ENCODE measurements at regions not wholly inside any gene's neighbourhood (a gene's known extent, or its start where the extent isn't known, plus 50 kb on each side); places are given as distances from the start of the nearest gene placed in this dataset.
A peak's percentile ranks its signal among the peaks of the same experiment; 100 is the strongest.
"Not testable (repeated sequence)": the region's sequence is repeated elsewhere in the genome, so short reads cannot be mapped to it uniquely, and the experiment has no call there.

GRCh38 chr16:16960785-16961184 is 510.0 kb downstream of the XYLT1 start:
- DNase-seq, result no peak

GRCh38 chr16:16966439-16966838 is 504.3 kb downstream of the XYLT1 start:
- no peak for DNase-seq

DNA sequence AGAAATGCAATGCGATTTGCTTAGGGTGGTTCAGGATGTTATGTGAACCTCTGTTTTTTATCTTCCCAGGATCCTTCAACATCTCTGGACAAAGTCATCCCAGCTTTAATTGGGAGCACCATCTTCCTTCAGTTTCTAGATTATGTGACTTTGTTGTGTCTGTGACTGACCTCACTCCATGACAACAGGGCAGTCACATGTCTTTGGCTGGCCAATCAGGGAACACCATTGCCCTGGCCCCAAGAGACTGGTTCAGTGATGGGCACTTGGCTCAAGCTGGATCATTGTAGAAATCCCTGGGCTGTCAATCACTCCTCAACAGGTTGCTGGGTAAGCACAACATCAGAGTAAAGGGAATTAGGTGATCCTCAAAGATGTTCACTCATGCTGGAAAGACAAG is 499.7 kb downstream of the XYLT1 start:
- no peak for DNase-seq

DNA sequence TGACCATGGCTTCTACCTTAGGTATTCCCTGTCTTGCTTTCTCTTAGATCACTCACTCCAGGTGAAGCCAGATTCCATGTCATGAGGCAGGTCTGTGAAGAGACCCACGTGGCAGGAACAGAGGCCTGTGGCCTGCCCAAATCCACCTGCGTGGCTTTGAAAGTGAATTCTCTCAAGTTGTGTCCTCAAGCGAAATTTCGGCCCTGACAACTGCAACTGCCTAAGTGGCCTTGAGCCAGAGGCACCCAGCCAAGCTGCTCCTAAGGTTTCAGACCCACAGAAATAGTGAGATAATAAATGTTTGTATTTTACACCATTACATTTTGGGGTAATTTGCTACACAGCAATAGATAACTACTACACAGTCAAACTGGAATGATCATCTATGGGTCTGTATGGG is 497.9 kb downstream of the XYLT1 start:
- no peak for DNase-seq

- DNase-seq, result no peak
These were observed 496.8 kb downstream of the XYLT1 start for GRCh38 chr16:16973707-16974591.

GRCh38 chr16:16982614-16983013 is 488.1 kb downstream of the XYLT1 start:
- DNase-seq, result peak; percentile 31

- DNase-seq, result no peak
These were observed 487.2 kb downstream of the XYLT1 start for GRCh38 chr16:16983582-16983981.

- DNase-seq, result not testable (repeated sequence)
These were observed 486.7 kb downstream of the XYLT1 start for GRCh38 chr16:16984091-16984490.

DNA sequence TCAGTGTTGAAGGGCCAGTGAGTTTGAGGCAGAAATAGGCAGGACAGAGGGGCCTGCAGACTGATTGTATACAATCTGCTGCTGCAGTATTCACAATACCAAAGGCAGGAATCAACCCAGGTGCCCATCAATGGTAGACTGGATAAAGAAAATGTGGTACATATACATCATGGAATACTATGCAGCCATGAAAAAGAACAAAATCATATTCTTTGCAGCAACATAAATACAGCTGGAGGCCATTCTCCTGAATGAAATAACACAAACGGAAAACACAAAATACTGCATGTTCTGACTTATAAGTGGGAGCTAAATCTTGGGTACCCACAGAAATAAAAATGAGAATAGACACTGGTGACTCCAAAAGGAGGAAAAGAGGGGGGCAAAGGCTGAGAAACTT is 485.1 kb downstream of the XYLT1 start:
- no peak for DNase-seq

- no peak for DNase-seq
These were observed 481.8 kb downstream of the XYLT1 start for GRCh38 chr16:16988963-16989362.

GRCh38 chr16:16989368-16989767 is 481.4 kb downstream of the XYLT1 start:
- no peak for DNase-seq

DNA sequence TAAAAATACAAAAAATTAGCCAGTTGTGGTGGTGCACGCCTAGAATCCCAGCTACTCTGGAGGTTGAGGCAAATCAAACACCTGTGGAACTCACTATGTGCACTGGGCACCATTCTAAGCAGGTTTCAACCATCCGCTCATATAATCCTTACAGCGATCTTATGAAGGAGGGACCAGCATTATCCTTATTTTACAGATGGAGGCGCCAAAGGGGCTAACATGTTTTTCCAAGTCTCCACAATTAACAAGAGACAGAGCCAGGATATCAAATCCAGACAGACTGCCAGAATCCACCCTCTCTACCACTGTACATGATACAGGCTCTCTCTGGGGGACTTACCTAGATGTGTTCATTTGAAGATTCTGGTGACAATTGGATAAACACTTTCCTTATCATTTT is 479.0 kb downstream of the XYLT1 start:
- no peak for DNase-seq

- DNase-seq, result no peak
These were observed 477.6 kb downstream of the XYLT1 start for GRCh38 chr16:16992975-16993765.

DNA sequence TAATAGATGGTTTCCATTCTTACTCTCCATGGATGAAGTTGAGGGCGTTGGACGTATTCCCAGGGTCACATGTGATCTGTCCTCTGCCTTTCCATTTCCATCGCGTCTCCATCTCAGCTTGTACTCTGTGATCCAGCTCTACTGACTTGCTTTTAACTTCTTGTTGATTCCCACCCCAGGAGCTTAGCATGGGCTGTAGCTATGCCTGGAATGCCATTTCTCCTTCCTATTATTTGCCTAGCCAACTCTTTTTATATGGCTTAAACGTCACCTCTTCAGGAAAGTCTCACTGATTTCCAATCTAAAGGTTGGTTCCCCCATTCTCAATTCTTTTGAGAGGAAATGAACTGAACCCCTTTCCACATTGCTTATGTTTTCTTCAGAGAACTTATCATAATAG is 475.9 kb downstream of the XYLT1 start:
- no peak for DNase-seq

- DNase-seq, result no peak
These were observed 473.9 kb downstream of the XYLT1 start for GRCh38 chr16:16996827-16997226.

- no peak for DNase-seq
These were observed 473.4 kb downstream of the XYLT1 start for GRCh38 chr16:16997349-16997748.

- no peak for DNase-seq
These were observed 469.3 kb downstream of the XYLT1 start for GRCh38 chr16:17001471-17001870.

DNA sequence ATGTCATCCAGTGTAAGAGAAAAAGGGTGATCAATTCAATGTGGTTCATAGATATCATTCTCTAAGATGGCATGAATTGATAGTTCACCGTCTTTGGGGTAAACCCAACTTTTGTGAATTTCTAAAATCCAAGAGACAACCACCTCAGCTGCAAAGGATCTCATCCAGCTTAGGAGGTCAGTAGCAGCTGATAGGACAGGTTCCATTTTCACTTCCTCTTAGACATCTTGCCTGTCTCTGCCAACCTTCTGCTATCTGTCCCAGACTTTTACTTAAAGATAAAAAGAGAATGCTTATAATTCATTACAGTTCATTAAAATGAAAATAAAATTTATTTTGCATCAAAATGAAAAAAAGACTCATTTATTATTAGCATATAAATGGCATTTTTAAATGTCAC is 468.2 kb downstream of the XYLT1 start:
- no peak for DNase-seq

GRCh38 chr16:17005963-17006362 is 464.8 kb downstream of the XYLT1 start:
- DNase-seq, result not testable (repeated sequence)

- DNase-seq, result no peak
These were observed 459.0 kb downstream of the XYLT1 start for GRCh38 chr16:17011712-17012111.

DNA sequence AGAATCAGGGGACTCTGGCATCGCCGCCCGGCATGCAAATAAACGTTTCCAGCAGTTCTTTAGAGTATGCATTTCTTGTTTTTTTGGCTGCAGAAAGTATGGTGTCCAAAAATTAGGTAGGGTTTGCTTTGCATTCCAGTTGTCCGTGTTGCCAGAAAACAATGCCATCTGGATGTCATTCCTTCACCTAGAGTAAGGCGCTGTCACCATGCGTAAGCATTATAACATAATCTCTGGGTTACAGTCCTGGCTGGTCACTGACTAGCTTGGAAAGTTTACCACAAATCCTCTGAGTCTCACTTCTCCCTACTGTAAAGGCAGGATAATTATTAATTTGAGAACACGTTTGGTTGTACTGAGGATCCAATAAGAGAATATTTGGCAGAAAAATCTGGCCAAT is 457.7 kb downstream of the XYLT1 start:
- no peak for DNase-seq

DNA sequence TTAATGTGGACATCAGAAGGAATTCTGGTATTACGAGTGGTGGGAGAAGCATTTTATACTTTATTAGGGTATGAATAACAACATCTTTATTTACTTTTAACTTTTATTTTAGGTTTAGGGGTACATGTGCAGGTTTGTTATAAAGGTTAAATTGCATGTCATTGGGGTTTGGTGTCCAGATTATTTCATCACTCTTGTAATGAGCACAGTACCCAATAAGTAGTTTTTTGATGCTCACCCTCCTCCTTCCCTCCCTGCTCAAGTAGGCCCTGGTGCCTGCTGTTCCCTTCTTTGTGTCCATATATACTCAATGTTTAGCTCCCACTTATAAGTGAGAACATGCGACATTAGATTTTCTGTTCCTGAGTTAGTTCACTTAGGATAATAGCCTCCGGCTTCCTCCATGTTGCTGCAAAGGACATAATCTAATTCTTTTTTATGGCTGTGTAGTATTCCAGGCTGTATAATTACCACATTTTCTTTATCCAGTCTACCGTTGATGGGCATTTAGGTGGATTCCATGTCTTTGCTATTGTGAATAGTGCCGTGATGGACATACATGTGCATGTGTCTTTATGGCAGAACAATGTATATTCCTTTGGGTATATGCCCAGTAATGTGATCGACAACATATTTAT is 456.2 kb downstream of the XYLT1 start:
- no peak for DNase-seq

- DNase-seq, result no peak
These were observed 455.1 kb downstream of the XYLT1 start for GRCh38 chr16:17015702-17016101.

DNA sequence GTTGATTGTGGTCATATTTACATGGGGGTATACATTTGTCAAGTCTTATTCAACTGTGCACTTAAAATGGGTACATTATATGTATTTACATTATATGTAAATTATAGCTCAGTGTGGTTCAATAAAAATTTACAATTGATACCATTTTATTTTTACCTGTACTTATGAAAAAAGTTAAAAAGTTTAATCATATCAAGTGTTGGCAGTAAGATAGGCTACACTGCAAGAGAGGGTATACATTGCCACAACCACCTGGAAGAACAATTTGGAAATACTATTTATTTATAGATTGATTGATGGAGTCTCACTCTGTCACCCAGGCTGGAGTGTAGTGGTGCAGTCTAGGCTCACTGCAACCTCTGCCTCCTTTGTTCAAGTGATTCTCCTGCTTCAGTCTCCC is 453.3 kb downstream of the XYLT1 start:
- no peak for DNase-seq

Measured in NCI-H187 treated with DMSO at 0.1 percent for 48 hours (cell line).